T-cell (primary cell): ENCODE measurements at regions not wholly inside any gene's neighbourhood (a gene's known extent, or its start where the extent isn't known, plus 50 kb on each side); places are given as distances from the start of the nearest gene placed in this dataset.
A peak's percentile ranks its signal among the peaks of the same experiment; 100 is the strongest.
"Not testable (repeated sequence)": the region's sequence is repeated elsewhere in the genome, so short reads cannot be mapped to it uniquely, and the experiment has no call there.

Source experiments
- ATAC-seq, 4 experiments: fragments of 200-7000 bp in 3 of 4; fragments of 150-1000 bp in 1 of 4; cut with Tn5 transposase; replicated peaks in 1 of 4; 1 replicate in 3 of 4; 2 replicates in 1 of 4; pipeline ENCODE4 v1.10.0; 2021; ENCODE audit warnings: moderate library complexity in 3 of 4, mild to moderate bottlenecking in 2 of 4, moderate number of reproducible peaks in 1 of 4
- CTCF ChIA-PET, 2 donors: fragments of 300-600 bp; sonication (Branson Sonifier 250); formaldehyde crosslinking; loops; one replicate each; lab custom pipeline; 2022; ENCODE audit warnings: antibody characterized with exemption in 2 of 2; lab: Charles Lee
- POLR2A ChIA-PET, 2 donors: fragments of 300-600 bp; sonication (Branson Sonifier 250); formaldehyde crosslinking; loops; one replicate each; lab custom pipeline; 2022; ENCODE audit warnings: antibody characterized with exemption in 2 of 2; lab: Charles Lee
- DNase-seq, 35 experiments: peaks; one replicate each; pipeline versions ENCODE4 v3.0.0 to v3.0.0-alpha.2; 2013 to 2023
- H3K27ac ChIP-seq: one replicate; pipeline ENCODE4 v1.5.1; 2013; ENCODE audit warnings: low read length
- H3K27me3 ChIP-seq, 2 experiments: replicated peaks in 1 of 2; 1 replicate in 1 of 2; 2 replicates in 1 of 2; pipeline versions ENCODE4 v1.6.1 to v1.7.0; 2013; ENCODE audit warnings: low read length in 1 of 2, mixed read lengths in 1 of 2; ENCODE audit not compliant: control insufficient read depth in 2 of 2, insufficient read depth in 2 of 2; ENCODE audit errors: extremely low read depth in 1 of 2
- H3K36me3 ChIP-seq, 2 donors: 1 replicate in 1 of 2; 2 replicates in 1 of 2; pipeline versions ENCODE4 v1.6.1 to v1.7.0; 2013; ENCODE audit warnings: low read length in 1 of 2; ENCODE audit not compliant: control insufficient read depth in 2 of 2, insufficient read depth in 1 of 2; ENCODE audit errors: extremely low read depth in 1 of 2
- H3K4me1 ChIP-seq, 2 experiments: 1 replicate in 1 of 2; 2 replicates in 1 of 2; pipeline versions ENCODE4 v1.6.1 to v1.7.0; 2013; ENCODE audit warnings: low read length in 2 of 2, mixed read lengths in 1 of 2; ENCODE audit not compliant: insufficient read depth in 2 of 2, control insufficient read depth in 1 of 2; ENCODE audit errors: extremely low read depth in 1 of 2
- H3K4me3 ChIP-seq, 2 donors: 1 replicate in 1 of 2; 2 replicates in 1 of 2; pipeline versions ENCODE4 v1.5.1 to v1.7.0; 2013; ENCODE audit warnings: mild to moderate bottlenecking in 2 of 2, low read length in 1 of 2, moderate library complexity in 1 of 2; ENCODE audit not compliant: control insufficient read depth in 1 of 2; ENCODE audit errors: extremely low read depth in 1 of 2
- H3K9me3 ChIP-seq: 2 replicates; pipeline ENCODE4 v1.7.0; 2013
- H3K27ac Mint-ChIP-seq, 2 donors: one replicate each; pipeline ENCODE4 v1.8.0; 2020 to 2021; ENCODE audit warnings: mild to moderate bottlenecking in 2 of 2, mixed read lengths in 2 of 2
- H3K27me3 Mint-ChIP-seq, 2 donors: one replicate each; pipeline ENCODE4 v1.8.0; 2021 to 2022; ENCODE audit warnings: mixed read lengths in 2 of 2
- H3K36me3 Mint-ChIP-seq: one replicate; pipeline ENCODE4 v1.8.0; 2021; ENCODE audit warnings: mixed read lengths
- H3K4me1 Mint-ChIP-seq, 3 donors: one replicate each; pipeline ENCODE4 v1.8.0; 2020 to 2022; ENCODE audit warnings: mixed read lengths in 3 of 3, mild to moderate bottlenecking in 1 of 3
- H3K4me3 Mint-ChIP-seq, 3 donors: one replicate each; pipeline ENCODE4 v1.8.0; 2020 to 2022; ENCODE audit warnings: mild to moderate bottlenecking in 3 of 3, mixed read lengths in 3 of 3, moderate library complexity in 3 of 3
- H3K9me3 Mint-ChIP-seq, 3 donors: one replicate each; pipeline ENCODE4 v1.8.0; 2020 to 2022; ENCODE audit warnings: mixed read lengths in 3 of 3
- WGBS: methylation state at CpG from one replicate; pipeline ENCODE4 v1.1.5; 2013; ENCODE audit warnings: missing lambda C conversion rate; ENCODE audit not compliant: insufficient coverage; 5-methylcytosine and 5-hydroxymethylcytosine counted together

DNA sequence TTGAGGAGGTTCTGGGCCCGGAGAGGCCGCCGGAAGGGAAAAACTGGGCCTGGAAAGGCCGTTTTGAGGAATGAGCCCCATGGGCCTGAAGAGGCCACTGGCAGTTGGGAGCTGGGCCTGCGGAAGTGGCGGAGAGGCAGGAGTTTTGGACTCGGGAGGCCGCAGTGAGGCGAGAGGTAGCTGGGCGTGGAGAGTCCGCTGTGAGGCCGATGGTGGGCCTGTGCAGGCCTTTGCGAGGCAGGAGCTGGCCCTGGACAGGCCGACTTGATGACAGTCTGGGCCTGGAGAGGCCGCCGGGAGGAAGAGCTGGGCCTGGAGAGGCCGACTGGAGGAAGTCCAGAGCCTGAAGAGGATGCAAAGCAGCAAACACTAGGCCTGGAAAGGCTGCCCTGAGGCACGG is 259.0 kb upstream of the NUPR2 start:
- DNase-seq: no peak
- no peak overlapping the region for H3K27ac Mint-ChIP-seq
- ATAC-seq: no peak
- CTCF ChIA-PET: no interaction called here
- 79% methylated on average over 15 of the region's 18 CpGs for WGBS
- POLR2A ChIA-PET: no interaction called here
- H3K4me1 Mint-ChIP-seq: no peaks in the 10 kb centered on the region
- Histone ChIP-seq H3K9me3 (no peaks in the 10 kb centered on the region), H3K27ac (no peak overlapping the region), H3K4me1 (no peaks in the 10 kb centered on the region), H3K27me3 (peaks cover 0 to 3% of the 10 kb centered on the region in 2 experiments), H3K36me3 (no peaks in the 10 kb centered on the region), H3K4me3 (no peak overlapping the region)
- no peaks in the 10 kb centered on the region for H3K36me3 Mint-ChIP-seq
- H3K9me3 Mint-ChIP-seq: peaks cover 0 to 4% (median 0%) of the 10 kb centered on the region in 3 donors
- H3K4me3 Mint-ChIP-seq: no peak overlapping the region
- H3K27me3 Mint-ChIP-seq: no peaks in the 10 kb centered on the region

DNA sequence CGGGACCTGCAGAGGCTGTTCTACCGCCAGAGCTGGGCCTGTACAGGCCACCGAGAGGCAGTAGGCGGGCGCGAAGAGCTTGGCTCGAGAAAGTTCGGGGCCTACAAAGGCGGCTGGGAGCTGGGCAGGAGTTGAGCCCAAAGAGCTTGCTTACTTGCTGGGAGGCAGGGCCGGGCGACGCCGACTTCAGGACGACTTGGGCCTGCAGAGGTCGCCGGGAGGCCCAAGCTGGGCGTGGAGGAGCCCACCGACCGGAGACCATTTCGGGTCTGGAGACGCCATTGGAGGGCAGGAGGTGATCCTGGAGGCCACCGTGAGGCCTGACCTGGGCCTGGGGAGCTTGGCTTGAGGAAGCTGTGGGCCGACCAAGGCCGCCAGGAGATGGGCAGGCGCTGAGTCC is 258.4 kb upstream of the NUPR2 start:
- H3K36me3 Mint-ChIP-seq, H3K4me1 Mint-ChIP-seq, H3K4me3 ChIP-seq, H3K27me3 Mint-ChIP-seq, H3K4me3 Mint-ChIP-seq, POLR2A ChIA-PET, ATAC-seq, DNase-seq, H3K9me3 ChIP-seq, H3K27me3 ChIP-seq, H3K27ac Mint-ChIP-seq, H3K36me3 ChIP-seq, H3K9me3 Mint-ChIP-seq, H3K27ac ChIP-seq, H3K4me1 ChIP-seq, CTCF ChIA-PET: not testable (repeated sequence)
- WGBS: 98% methylated on average over 12 of the region's 25 CpGs

DNA sequence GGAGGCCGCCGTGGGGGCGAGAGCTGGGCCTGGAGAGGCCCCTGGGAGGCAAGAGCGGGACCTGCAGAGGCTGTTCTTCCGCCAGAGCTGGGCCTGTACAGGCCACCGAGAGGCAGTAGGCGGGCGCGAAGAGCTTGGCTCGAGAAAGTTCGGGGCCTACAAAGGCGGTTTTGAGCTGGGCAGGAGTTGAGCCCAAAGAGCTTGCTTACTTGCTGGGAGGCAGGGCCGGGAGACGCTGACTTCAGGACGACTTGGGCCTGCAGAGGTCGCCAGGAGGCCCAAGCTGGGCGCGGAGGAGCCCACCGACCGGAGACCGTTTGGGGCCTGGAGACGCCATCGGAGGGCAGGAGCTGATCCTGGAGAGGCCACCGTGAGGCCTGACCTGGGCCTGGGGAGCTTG is 257.1 kb upstream of the NUPR2 start:
- H3K36me3 ChIP-seq, POLR2A ChIA-PET, H3K27me3 Mint-ChIP-seq, H3K4me3 Mint-ChIP-seq, H3K27me3 ChIP-seq, CTCF ChIA-PET, H3K27ac Mint-ChIP-seq, H3K36me3 Mint-ChIP-seq, ATAC-seq, H3K4me1 ChIP-seq, H3K9me3 ChIP-seq, H3K27ac ChIP-seq, H3K4me1 Mint-ChIP-seq, H3K4me3 ChIP-seq, H3K9me3 Mint-ChIP-seq: not testable (repeated sequence)
- DNase-seq: peak in 33 of 35 experiments; percentile 2 to 75 (median 51)
- WGBS: 91% methylated on average over 5 of the region's 24 CpGs

DNA sequence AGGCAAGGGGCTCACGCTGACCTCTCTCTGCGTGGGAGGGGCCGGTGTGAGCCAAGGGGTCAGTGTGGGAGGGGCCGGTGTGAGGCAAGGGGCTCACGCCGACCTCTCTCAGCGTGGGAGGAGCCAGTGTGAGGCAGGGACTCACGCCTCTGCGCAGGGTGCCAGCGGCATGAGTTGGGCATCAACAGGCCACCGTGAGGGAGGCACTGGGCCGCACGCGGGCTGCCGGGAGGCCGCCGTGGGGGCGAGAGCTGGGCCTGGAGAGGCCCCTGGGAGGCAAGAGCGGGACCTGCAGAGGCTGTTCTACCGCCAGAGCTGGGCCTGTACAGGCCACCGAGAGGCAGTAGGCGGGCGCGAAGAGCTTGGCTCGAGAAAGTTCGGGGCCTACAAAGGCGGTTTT is 255.6 kb upstream of the NUPR2 start:
- H3K4me3 ChIP-seq, H3K27me3 Mint-ChIP-seq, H3K27ac Mint-ChIP-seq, H3K36me3 Mint-ChIP-seq, CTCF ChIA-PET, H3K9me3 Mint-ChIP-seq, H3K4me1 Mint-ChIP-seq, H3K27me3 ChIP-seq, POLR2A ChIA-PET, H3K9me3 ChIP-seq, H3K4me1 ChIP-seq, H3K27ac ChIP-seq, H3K4me3 Mint-ChIP-seq, H3K36me3 ChIP-seq, ATAC-seq: not testable (repeated sequence)
- DNase-seq: peak in 18 of 35 experiments; percentile 1 to 38 (median 16)
- 96% methylated on average over 12 of the region's 27 CpGs for WGBS

DNA sequence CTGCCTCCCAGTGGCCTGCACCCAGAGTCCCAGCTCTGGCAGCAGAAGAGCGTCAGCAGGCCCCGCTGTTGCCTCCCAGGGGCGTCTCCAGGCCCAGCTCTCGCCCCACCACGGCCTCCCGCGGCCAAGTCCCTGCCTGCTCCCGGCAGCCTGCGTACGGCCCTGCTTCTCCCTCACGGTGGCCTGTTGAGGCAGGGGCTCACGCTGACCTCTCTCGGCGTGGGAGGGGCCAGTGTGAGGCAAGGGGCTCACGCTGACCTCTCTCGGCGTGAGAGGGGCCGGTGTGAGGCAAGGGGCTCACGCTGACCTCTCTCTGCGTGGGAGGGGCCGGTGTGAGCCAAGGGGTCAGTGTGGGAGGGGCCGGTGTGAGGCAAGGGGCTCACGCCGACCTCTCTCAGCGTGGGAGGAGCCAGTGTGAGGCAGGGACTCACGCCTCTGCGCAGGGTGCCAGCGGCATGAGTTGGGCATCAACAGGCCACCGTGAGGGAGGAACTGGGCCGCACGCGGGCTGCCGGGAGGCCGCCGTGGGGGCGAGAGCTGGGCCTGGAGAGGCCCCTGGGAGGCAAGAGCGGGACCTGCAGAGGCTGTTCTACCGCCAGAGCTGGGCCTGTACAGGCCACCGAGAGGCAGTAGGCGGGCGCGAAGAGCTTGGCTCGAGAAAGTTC is 254.1 kb upstream of the NUPR2 start:
- POLR2A ChIA-PET: not testable (repeated sequence)

DNA sequence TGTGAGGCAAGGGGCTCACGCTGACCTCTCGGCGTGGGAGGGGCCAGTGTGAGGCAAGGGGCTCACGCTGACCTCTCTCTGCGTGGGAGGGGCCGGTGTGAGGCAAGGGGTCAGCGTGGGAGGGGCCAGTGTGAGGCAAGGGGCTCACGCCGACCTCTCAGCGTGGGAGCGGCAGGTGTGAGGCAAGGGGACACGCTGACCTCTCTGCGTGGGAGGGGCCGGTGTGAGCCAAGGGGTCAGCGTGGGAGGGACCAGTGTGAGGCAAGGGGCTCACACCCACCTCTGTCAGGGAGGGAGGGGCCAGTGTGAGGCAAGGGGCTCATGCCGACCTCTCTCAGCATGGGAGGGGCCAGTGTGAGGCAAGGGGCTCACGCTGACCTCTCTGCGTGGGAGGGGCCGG is 251.7 kb upstream of the NUPR2 start:
- DNase-seq, H3K36me3 Mint-ChIP-seq, H3K27me3 Mint-ChIP-seq, H3K4me1 Mint-ChIP-seq, ATAC-seq, H3K4me1 ChIP-seq, H3K9me3 ChIP-seq, H3K27me3 ChIP-seq, CTCF ChIA-PET, H3K27ac Mint-ChIP-seq, H3K4me3 ChIP-seq, POLR2A ChIA-PET, H3K4me3 Mint-ChIP-seq, H3K36me3 ChIP-seq, H3K27ac ChIP-seq, H3K9me3 Mint-ChIP-seq: not testable (repeated sequence)
- WGBS: 91% methylated on average over 14 of the region's 19 CpGs

More for the DNA sequence above, 254.1 kb upstream of the NUPR2 start:
- H3K9me3 Mint-ChIP-seq, CTCF ChIA-PET, H3K36me3 Mint-ChIP-seq, H3K27me3 Mint-ChIP-seq, ATAC-seq, H3K27ac ChIP-seq, H3K4me3 Mint-ChIP-seq, H3K4me1 ChIP-seq, H3K4me1 Mint-ChIP-seq, H3K9me3 ChIP-seq, H3K4me3 ChIP-seq, H3K27ac Mint-ChIP-seq, H3K27me3 ChIP-seq, H3K36me3 ChIP-seq, DNase-seq: not testable (repeated sequence)
- WGBS: no CpG with 5 or more reads among the region's 43 CpGs

DNA sequence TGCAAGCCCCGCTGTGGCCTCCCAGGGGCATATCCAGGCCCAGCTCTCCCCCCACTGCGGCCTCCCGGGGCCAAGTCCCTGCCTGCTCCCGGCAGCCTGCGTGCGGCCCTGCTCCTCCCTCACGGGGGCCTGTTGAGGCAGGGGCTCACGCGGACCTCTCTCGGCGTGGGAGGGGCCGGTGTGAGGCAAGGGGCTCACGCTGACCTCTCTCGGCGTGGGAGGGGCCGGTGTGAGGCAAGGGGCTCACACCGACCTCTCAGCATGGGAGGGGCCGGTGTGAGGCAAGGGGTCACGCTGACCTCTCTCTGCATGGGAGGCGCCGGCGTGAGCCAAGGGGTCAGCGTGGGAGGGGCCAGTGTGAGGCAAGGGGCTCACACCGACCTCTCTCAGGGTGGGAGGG is 251.2 kb upstream of the NUPR2 start:
- H3K4me1 Mint-ChIP-seq, H3K4me1 ChIP-seq, ATAC-seq, POLR2A ChIA-PET, H3K4me3 ChIP-seq, H3K36me3 ChIP-seq, H3K4me3 Mint-ChIP-seq, H3K9me3 ChIP-seq, H3K36me3 Mint-ChIP-seq, H3K27ac Mint-ChIP-seq, H3K27me3 ChIP-seq, H3K27ac ChIP-seq, H3K27me3 Mint-ChIP-seq, H3K9me3 Mint-ChIP-seq, CTCF ChIA-PET: not testable (repeated sequence)
- 96% methylated on average over 19 of the region's 24 CpGs for WGBS
- peak in 2 of 35 experiments; percentile 5 to 6 for DNase-seq
